Muscle of leg (tissue), 3 donors: ENCODE measurements at regions not wholly inside any gene's neighbourhood (a gene's known extent, or its start where the extent isn't known, plus 50 kb on each side); places are given as distances from the start of the nearest gene placed in this dataset.

Source experiments
- DNase-seq: peaks from one replicate; pipeline ENCODE4 v3.0.0; 2013
- H3K27ac ChIP-seq: one replicate; pipeline ENCODE4 v1.5.1; 2013; ENCODE audit warnings: mild to moderate bottlenecking, low read length, control low read depth
- H3K27me3 ChIP-seq: one replicate; pipeline ENCODE4 v1.6.1; 2013; ENCODE audit warnings: low read length; ENCODE audit not compliant: control insufficient read depth, insufficient read depth
- H3K36me3 ChIP-seq: one replicate; pipeline ENCODE4 v1.6.1; 2013; ENCODE audit warnings: low read length; ENCODE audit not compliant: control insufficient read depth, insufficient read depth
- H3K4me1 ChIP-seq: one replicate; pipeline ENCODE4 v1.6.1; 2013; ENCODE audit warnings: low read length; ENCODE audit not compliant: control insufficient read depth, insufficient read depth
- H3K4me3 ChIP-seq: one replicate; pipeline ENCODE4 v1.5.1; 2013; ENCODE audit warnings: low read length, control low read depth
- H3K9me3 ChIP-seq: replicated peaks from 2 replicates; pipeline ENCODE4 v1.6.1; 2013; ENCODE audit warnings: low read depth, low read length; ENCODE audit not compliant: control insufficient read depth
- WGBS: methylation state at CpG from one replicate; pipeline ENCODE4 v1.1.5; 2013; ENCODE audit warnings: missing lambda C conversion rate; ENCODE audit not compliant: insufficient coverage; 5-methylcytosine and 5-hydroxymethylcytosine counted together

- 75% methylated on average over 1 of the region's 1 CpG for WGBS
- no peak for DNase-seq
Observed at GRCh38 chr4:14022456-14022855, 394.9 kb upstream of the BOD1L1 start.

GRCh38 chr4:14023036-14023435, 395.5 kb upstream of the BOD1L1 start:
- Histone ChIP-seq H3K4me1 (no peaks in the 10 kb centered on the region), H3K27ac (no peak overlapping the region), H3K27me3 (no peaks in the 10 kb centered on the region), H3K36me3 (no peaks in the 10 kb centered on the region), H3K4me3 (no peak overlapping the region), H3K9me3 (no peaks in the 10 kb centered on the region)
- 88% methylated on average over 1 of the region's 3 CpGs for WGBS
- DNase-seq = no peak

More at GRCh38 chr4:14022456-14022855, 394.9 kb upstream of the BOD1L1 start:
- no peak overlapping the region for H3K27ac ChIP-seq
- H3K27me3 ChIP-seq = no peaks in the 10 kb centered on the region
- H3K36me3 ChIP-seq = no peaks in the 10 kb centered on the region
- no peaks in the 10 kb centered on the region for H3K9me3 ChIP-seq
- no peaks in the 10 kb centered on the region for H3K4me1 ChIP-seq
- H3K4me3 ChIP-seq = no peak overlapping the region

DNA sequence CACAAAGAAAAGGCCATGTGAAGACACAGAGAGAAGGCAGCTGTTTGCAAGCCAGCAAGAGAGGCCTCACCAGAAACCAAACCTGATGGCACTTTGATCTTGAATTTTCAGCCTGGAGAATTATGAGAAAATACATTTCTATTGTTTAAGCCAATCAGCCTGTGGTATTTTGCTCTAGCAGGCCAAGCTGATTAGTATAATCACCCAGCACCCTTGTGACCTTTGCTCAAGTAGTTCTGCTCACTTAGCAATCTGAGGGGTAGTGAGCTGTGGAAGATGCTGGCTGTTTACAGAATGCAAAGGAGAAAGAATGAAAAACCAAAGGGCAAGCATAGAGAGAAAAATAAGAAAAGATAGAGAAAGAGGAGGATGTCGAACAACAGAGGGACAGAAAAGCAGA, 396.4 kb upstream of the BOD1L1 start:
- no peak overlapping the region for H3K27ac ChIP-seq
- WGBS = no CpG with 5 or more reads among the region's 1 CpG
- no peak for DNase-seq
- H3K27me3 ChIP-seq = no peaks in the 10 kb centered on the region
- no peaks in the 10 kb centered on the region for H3K9me3 ChIP-seq
- H3K36me3 ChIP-seq = no peaks in the 10 kb centered on the region
- no peaks in the 10 kb centered on the region for H3K4me1 ChIP-seq
- H3K4me3 ChIP-seq = no peak overlapping the region

- no peaks in the 10 kb centered on the region for H3K27me3 ChIP-seq
- H3K27ac ChIP-seq = no peak overlapping the region
- no peak overlapping the region for H3K4me3 ChIP-seq
- H3K9me3 ChIP-seq = no peaks in the 10 kb centered on the region
- no peaks in the 10 kb centered on the region for H3K4me1 ChIP-seq
- no peak for DNase-seq
- WGBS = 80% methylated on average over 1 of the region's 5 CpGs
- H3K36me3 ChIP-seq = no peaks in the 10 kb centered on the region
Observed at GRCh38 chr4:14025111-14025510, 397.6 kb upstream of the BOD1L1 start.

DNA sequence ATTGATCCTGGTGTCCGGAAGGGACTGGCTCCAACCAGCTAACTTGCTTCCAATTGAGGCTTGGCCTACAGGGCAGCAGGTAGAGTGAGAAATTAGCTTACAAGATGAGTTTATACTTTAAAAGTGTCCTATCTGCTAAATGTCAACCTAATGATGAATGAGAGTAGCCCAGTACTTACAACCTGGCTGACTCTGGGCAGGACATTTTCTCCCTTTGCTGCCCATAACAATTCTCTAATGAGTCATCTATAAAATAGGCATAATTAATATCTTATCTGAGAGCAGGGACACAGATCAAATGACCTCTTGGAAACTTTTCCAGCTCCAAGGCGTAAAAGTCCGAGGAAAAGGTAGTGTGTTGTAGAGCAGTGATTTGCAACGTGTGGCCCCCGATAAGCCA, 398.4 kb upstream of the BOD1L1 start:
- H3K27me3 ChIP-seq = no peaks in the 10 kb centered on the region
- H3K36me3 ChIP-seq = no peaks in the 10 kb centered on the region
- H3K27ac ChIP-seq = no peak overlapping the region
- H3K9me3 ChIP-seq = no peaks in the 10 kb centered on the region
- no peak for DNase-seq
- WGBS = 83% methylated on average over 2 of the region's 5 CpGs
- no peaks in the 10 kb centered on the region for H3K4me1 ChIP-seq
- H3K4me3 ChIP-seq = no peak overlapping the region

GRCh38 chr4:14028862-14029261, 401.3 kb upstream of the BOD1L1 start:
- Histone ChIP-seq H3K9me3 (no peaks in the 10 kb centered on the region), H3K27me3 (no peaks in the 10 kb centered on the region), H3K36me3 (no peaks in the 10 kb centered on the region), H3K4me1 (no peaks in the 10 kb centered on the region), H3K27ac (no peak overlapping the region), H3K4me3 (no peak overlapping the region)
- WGBS = 47% methylated on average over 6 of the region's 11 CpGs
- no peak for DNase-seq

- Histone ChIP-seq H3K4me3 (no peak overlapping the region), H3K27ac (no peak overlapping the region), H3K4me1 (no peaks in the 10 kb centered on the region), H3K27me3 (no peaks in the 10 kb centered on the region), H3K36me3 (no peaks in the 10 kb centered on the region), H3K9me3 (no peaks in the 10 kb centered on the region)
- no peak for DNase-seq
- WGBS = no CpG with 5 or more reads among the region's 2 CpGs
Observed at GRCh38 chr4:14035076-14035475, 407.6 kb upstream of the BOD1L1 start.

- Histone ChIP-seq H3K27me3 (no peaks in the 10 kb centered on the region), H3K4me1 (no peaks in the 10 kb centered on the region), H3K4me3 (no peak overlapping the region), H3K36me3 (no peaks in the 10 kb centered on the region), H3K27ac (no peak overlapping the region), H3K9me3 (no peaks in the 10 kb centered on the region)
- no peak for DNase-seq
Observed at GRCh38 chr4:14043203-14043602, 415.7 kb upstream of the BOD1L1 start.

DNA sequence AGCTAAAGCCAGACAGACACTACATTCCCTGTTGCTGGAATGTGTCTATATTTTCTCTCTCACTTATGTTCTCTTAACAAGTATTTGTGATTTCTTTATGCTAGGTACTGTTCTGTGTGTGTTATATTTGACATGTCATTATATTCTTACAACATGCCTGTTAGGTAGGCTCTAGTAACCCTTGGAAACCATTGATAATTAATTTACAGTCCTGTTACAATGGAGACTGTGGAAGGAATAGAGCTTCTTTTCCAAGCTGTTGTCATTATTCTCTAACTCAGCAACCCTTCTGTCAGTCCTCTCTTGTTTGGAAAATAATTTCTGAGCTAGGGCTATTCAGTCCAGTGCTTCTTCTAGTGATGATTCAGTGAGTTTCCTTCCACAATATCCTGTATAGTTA, 419.1 kb upstream of the BOD1L1 start:
- no peaks in the 10 kb centered on the region for H3K9me3 ChIP-seq
- DNase-seq = no peak
- no peak overlapping the region for H3K27ac ChIP-seq
- no peaks in the 10 kb centered on the region for H3K36me3 ChIP-seq
- H3K27me3 ChIP-seq = no peaks in the 10 kb centered on the region
- no peak overlapping the region for H3K4me3 ChIP-seq
- H3K4me1 ChIP-seq = no peaks in the 10 kb centered on the region

DNA sequence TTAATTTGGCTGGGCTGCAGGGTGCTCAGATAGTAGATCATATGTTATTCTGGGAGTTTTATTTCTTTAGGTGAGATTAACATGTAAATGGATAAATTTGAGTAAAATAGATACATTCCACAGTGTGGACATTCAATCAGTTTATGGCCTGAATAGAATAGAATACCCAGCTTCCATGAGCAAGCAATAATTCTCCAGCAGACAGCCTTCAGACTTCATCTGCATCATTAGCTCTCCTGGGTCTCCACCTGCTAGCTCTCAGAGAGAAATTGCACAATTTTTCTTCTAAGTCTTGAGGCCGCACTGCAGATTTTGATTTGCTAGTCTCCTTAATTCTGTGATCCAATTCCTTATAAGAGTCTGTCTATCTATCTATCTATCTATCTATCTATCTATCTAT, 420.3 kb upstream of the BOD1L1 start:
- Histone ChIP-seq H3K9me3 (no peaks in the 10 kb centered on the region), H3K27ac (no peak overlapping the region), H3K4me3 (no peak overlapping the region), H3K4me1 (no peaks in the 10 kb centered on the region), H3K27me3 (no peaks in the 10 kb centered on the region), H3K36me3 (no peaks in the 10 kb centered on the region)
- WGBS = no CpG with 5 or more reads among the region's 1 CpG
- DNase-seq = no peak

- Histone ChIP-seq H3K4me3 (no peak overlapping the region), H3K27ac (no peak overlapping the region), H3K36me3 (no peaks in the 10 kb centered on the region), H3K27me3 (no peaks in the 10 kb centered on the region), H3K4me1 (no peaks in the 10 kb centered on the region), H3K9me3 (no peaks in the 10 kb centered on the region)
- no peak for DNase-seq
Observed at GRCh38 chr4:14049946-14050345, 422.4 kb upstream of the BOD1L1 start.
